ENCODE measurements at regions not wholly inside any gene's neighbourhood (a gene's known extent, or its start where the extent isn't known, plus 50 kb on each side); places are given as distances from the start of the nearest gene placed in this dataset.

GRCh38 chr18:45447355-45448265 is 167.7 kb upstream of the SLC14A2 start:
- no peak for DNase-seq

GRCh38 chr18:45448871-45449270 is 166.4 kb upstream of the SLC14A2 start:
- no peak for DNase-seq

- no peak for DNase-seq
Observed at GRCh38 chr18:45449418-45450227, 165.7 kb upstream of the SLC14A2 start.

- DNase-seq = no peak
Observed at GRCh38 chr18:45456090-45457021, 158.9 kb upstream of the SLC14A2 start.

- no peak for DNase-seq
Observed at GRCh38 chr18:45458033-45458432, 157.2 kb upstream of the SLC14A2 start.

GRCh38 chr18:45462179-45462578 is 153.1 kb upstream of the SLC14A2 start:
- DNase-seq = no peak

GRCh38 chr18:45463451-45463850 is 151.8 kb upstream of the SLC14A2 start:
- no peak for DNase-seq

GRCh38 chr18:45464619-45465018 is 150.7 kb upstream of the SLC14A2 start:
- DNase-seq = no peak

GRCh38 chr18:45467293-45467692 is 148.0 kb upstream of the SLC14A2 start:
- no peak for DNase-seq

- no peak for DNase-seq
Observed at GRCh38 chr18:45467945-45468344, 147.3 kb upstream of the SLC14A2 start.

- no peak for DNase-seq
Observed at GRCh38 chr18:45478889-45479288, 136.4 kb upstream of the SLC14A2 start.

GRCh38 chr18:45480219-45481015 is 134.9 kb upstream of the SLC14A2 start:
- DNase-seq = no peak

GRCh38 chr18:45481821-45482220 is 133.5 kb upstream of the SLC14A2 start:
- no peak for DNase-seq

- DNase-seq = no peak
Observed at GRCh38 chr18:45482286-45482685, 133.0 kb upstream of the SLC14A2 start.

- DNase-seq = no peak
Observed at GRCh38 chr18:45487581-45487980, 127.7 kb upstream of the SLC14A2 start.

- DNase-seq = no peak
Observed at GRCh38 chr18:45488645-45489044, 126.6 kb upstream of the SLC14A2 start.

- no peak for DNase-seq
Observed at GRCh38 chr18:45493830-45494229, 121.4 kb upstream of the SLC14A2 start.

- DNase-seq = no peak
Observed at GRCh38 chr18:45494811-45495210, 120.5 kb upstream of the SLC14A2 start.

- DNase-seq = no peak
Observed at GRCh38 chr18:45496741-45497140, 118.5 kb upstream of the SLC14A2 start.

- no peak for DNase-seq
Observed at GRCh38 chr18:45497595-45498286, 117.5 kb upstream of the SLC14A2 start.

GRCh38 chr18:45498287-45498658 is 117.0 kb upstream of the SLC14A2 start:
- no peak for DNase-seq

Data from activated effector memory CD4-positive, alpha-beta T cell treated with anti-CD3 and anti-CD28 coated beads, Interleukin-2, amount 50 U/mL, for 16 hours (primary cell).